Neural cell (in vitro differentiated cells): ENCODE measurements at regions not wholly inside any gene's neighbourhood (a gene's known extent, or its start where the extent isn't known, plus 50 kb on each side); places are given as distances from the start of the nearest gene placed in this dataset.

Source experiments
- CTCF ChIP-seq: fragments of 450-650 bp; IDR thresholded peaks from 2 replicates; pipeline ENCODE4 v1.5.1; 2014; ENCODE audit warnings: antibody characterized with exemption, mild to moderate bottlenecking, moderate library complexity; ENCODE audit not compliant: poor library complexity, severe bottlenecking
- EZH2 ChIP-seq: fragments of 200-600, 300-800 bp; shearing (Covaris generic), sonication (generic); IDR thresholded peaks from 2 replicates; pipeline ENCODE4 v1.6.1; 2014; ENCODE audit warnings: antibody characterized with exemption, low read length, borderline replicate concordance, mild to moderate bottlenecking; ENCODE audit not compliant: insufficient read depth, poor library complexity, severe bottlenecking
- POLR2AphosphoS5 ChIP-seq: IDR thresholded peaks from 2 replicates; pipeline ENCODE4 v1.6.1; 2012
- RAD21 ChIP-seq: fragments of 450-650 bp; conservative IDR thresholded peaks from 2 replicates; pipeline ENCODE4 v1.6.1; 2014; ENCODE audit warnings: antibody characterized with exemption, mild to moderate bottlenecking, moderate library complexity

- TF ChIP-seq CTCF (no peak), RAD21 (no peak), EZH2 (no peak), POLR2AphosphoS5 (no peak)
These were observed 108.8 kb downstream of the IL12A start for GRCh38 chr3:160097478-160097877.
